ENCODE measurements at regions not wholly inside any gene's neighbourhood (a gene's known extent, or its start where the extent isn't known, plus 50 kb on each side); places are given as distances from the start of the nearest gene placed in this dataset.

DNA sequence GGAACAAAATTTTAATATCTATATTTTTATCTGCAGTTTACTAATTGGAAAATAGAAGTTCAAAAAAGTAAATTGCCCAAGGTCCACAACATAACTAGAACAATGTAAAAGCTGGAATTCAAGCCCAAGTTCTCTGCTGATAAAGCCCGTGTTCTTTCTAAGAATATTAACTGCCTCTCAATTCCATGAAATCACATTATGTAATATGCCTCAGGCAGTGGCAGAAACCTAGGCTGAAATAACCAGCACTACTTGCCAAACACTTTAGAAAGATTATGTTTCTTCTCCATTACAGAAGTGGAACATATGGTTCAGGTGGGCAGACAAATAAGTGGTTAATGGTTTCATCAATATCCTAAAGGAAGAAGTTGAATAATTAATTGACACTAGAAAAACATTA, 56.7 kb upstream of the ADGRL3 start:
- TF ChIP-seq POLR2A (IDR thresholded peaks at IDR 0.05; ENCODE audit: low read depth, low read length) (no peak), TCF3 (IDR thresholded peaks at IDR 0.05; ENCODE audit: borderline replicate concordance, insufficient read depth, low read depth, low read length) (no peak), BHLHE40 (IDR thresholded peaks at IDR 0.05; ENCODE audit: borderline replicate concordance in 1 of 2, low read depth in 2 of 2, low read length in 1 of 2) (no peak), MEF2B (IDR thresholded peaks at IDR 0.05; ENCODE audit: partially characterized antibody, poor library complexity, severe bottlenecking) (no peak), TAF1 (IDR thresholded peaks at IDR 0.05; ENCODE audit: borderline replicate concordance, low read depth, low read length) (no peak), POLR2AphosphoS5 (IDR thresholded peaks at IDR 0.05; ENCODE audit: low read length) (no peak)
- TF ChIP-seq, protein P1, sequence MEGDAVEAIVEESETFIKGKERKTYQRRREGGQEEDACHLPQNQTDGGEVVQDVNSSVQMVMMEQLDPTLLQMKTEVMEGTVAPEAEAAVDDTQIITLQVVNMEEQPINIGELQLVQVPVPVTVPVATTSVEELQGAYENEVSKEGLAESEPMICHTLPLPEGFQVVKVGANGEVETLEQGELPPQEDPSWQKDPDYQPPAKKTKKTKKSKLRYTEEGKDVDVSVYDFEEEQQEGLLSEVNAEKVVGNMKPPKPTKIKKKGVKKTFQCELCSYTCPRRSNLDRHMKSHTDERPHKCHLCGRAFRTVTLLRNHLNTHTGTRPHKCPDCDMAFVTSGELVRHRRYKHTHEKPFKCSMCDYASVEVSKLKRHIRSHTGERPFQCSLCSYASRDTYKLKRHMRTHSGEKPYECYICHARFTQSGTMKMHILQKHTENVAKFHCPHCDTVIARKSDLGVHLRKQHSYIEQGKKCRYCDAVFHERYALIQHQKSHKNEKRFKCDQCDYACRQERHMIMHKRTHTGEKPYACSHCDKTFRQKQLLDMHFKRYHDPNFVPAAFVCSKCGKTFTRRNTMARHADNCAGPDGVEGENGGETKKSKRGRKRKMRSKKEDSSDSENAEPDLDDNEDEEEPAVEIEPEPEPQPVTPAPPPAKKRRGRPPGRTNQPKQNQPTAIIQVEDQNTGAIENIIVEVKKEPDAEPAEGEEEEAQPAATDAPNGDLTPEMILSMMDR (IDR thresholded peaks at IDR 0.05 in 2 of 3, conservative IDR thresholded peaks at IDR 0.05 in 1 of 3; ENCODE audit: control insufficient read depth in 2 of 3, extremely low read depth in 1 of 3, insufficient read depth in 1 of 3, low read depth in 3 of 3, low read length in 3 of 3), result no peak

All from GM12878 (cell line).